ENCODE measurements at regions not wholly inside any gene's neighbourhood (a gene's known extent, or its start where the extent isn't known, plus 50 kb on each side); places are given as distances from the start of the nearest gene placed in this dataset.

DNA sequence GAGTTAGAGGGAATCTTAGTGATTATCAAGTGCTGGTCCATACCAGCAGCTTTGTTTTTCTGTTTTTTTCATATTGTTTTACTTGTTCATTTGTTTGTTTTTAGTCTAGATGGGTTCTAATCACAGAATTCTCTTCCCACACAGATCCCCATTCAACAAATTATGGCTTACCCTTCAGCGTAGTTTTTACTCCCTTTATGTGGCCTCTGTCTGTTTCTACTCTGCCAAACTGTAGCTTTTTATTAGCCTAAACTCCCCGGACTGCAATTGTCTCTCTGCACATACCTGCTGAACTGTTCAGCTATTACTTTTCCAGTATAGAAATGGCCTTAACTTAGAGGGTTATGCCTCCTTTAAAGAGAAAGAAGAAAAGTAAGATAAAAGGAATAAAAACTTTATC lies 348.5 kb downstream of the TGFB2 start:
- no peak for DNase-seq (ENCODE audit: low read depth)
- H3K4me3 ChIP-seq (ENCODE audit: low read depth, low read length) = no peak overlapping the region
- TF ChIP-seq, protein P1, sequence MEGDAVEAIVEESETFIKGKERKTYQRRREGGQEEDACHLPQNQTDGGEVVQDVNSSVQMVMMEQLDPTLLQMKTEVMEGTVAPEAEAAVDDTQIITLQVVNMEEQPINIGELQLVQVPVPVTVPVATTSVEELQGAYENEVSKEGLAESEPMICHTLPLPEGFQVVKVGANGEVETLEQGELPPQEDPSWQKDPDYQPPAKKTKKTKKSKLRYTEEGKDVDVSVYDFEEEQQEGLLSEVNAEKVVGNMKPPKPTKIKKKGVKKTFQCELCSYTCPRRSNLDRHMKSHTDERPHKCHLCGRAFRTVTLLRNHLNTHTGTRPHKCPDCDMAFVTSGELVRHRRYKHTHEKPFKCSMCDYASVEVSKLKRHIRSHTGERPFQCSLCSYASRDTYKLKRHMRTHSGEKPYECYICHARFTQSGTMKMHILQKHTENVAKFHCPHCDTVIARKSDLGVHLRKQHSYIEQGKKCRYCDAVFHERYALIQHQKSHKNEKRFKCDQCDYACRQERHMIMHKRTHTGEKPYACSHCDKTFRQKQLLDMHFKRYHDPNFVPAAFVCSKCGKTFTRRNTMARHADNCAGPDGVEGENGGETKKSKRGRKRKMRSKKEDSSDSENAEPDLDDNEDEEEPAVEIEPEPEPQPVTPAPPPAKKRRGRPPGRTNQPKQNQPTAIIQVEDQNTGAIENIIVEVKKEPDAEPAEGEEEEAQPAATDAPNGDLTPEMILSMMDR (IDR thresholded peaks at IDR 0.05; ENCODE audit: low read depth, low read length, missing control alignments) = no peak

DNA sequence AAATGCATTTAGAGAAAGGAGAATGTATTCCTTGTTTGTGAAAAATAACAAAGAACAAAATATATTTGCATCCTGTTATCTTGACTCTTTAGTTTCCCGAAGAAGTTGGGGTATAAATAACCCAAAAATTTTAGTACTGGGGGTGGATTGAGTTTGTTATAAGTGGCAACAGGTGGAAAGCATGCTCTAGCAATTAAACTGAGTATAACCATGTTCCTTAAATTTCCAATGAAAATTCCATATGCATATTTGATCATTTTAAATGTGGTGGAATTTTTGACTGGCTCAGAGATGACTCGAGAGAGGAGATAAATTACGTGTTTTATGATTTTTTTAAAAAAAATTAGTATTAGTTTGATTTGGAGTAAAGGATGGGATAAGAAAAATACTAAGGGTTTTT lies 348.9 kb downstream of the TGFB2 start:
- H3K4me3 ChIP-seq (ENCODE audit: low read depth, low read length) = no peak overlapping the region
- no peak for DNase-seq (ENCODE audit: low read depth)
- TF ChIP-seq, protein P1 (IDR thresholded peaks at IDR 0.05; ENCODE audit: low read depth, low read length, missing control alignments) = no peak

DNA sequence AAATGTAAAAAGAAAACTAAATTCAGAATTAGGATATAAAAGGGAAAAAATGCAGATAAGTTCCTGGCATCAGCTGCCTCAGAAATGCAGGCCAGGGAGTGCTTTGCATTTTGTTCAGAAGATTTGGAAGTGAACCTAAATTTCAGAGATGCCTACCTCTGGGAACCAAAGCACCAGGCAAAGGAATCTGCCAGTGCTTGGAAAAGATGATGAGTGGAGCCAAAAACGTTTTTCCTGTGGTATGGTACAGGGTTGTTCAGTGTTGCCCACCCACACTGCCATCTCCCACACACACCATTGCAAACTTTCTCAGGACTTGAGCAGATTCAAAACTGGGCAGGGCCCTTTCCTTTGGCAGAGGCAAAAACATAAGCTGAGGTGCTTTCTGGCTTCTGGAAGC lies 349.5 kb downstream of the TGFB2 start:
- DNase-seq (ENCODE audit: low read depth) = no peak
- TF ChIP-seq, protein P1 (IDR thresholded peaks at IDR 0.05; ENCODE audit: low read depth, low read length, missing control alignments) = no peak
- H3K4me3 ChIP-seq (ENCODE audit: low read depth, low read length) = no peak overlapping the region

DNA sequence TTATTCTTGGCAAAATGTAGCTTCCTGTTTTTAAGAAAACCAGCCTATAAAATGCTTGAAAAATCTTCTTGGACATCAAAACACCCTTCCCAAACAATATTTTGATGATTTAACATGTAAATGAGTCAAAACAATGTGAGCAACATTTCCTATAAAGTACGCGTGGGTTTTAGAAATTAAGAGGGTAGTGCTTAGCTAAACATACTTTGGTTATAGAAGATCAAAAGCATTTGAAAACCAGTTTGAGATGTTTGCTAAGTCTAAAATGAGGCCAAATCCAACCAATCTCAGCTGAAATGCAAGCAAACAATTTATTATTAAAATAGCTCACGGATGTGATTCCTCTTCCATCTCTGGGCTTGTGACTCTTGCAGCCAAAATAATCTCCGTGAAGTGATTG lies 350.4 kb downstream of the TGFB2 start:
- TF ChIP-seq, protein P1 (IDR thresholded peaks at IDR 0.05; ENCODE audit: low read depth, low read length, missing control alignments) = no peak
- no peak overlapping the region for H3K4me3 ChIP-seq (ENCODE audit: low read depth, low read length)

DNA sequence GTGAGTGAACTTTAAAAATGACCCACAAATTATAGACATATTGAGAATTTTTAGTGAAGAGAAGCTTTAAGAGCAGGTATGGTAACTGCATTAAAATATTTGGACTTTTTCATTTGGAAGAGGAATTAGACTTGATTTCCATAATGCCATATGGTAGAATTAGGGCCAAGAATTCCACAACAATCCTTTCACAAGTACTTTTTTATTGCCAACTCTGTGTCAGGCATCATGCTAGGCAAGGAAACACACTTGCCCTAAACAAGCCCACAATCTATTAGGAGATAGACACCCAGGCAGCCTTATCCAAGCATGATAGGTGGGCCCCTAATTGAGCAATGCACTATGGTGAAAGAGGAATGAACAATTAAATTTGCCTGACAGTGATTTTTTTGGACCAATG lies 353.0 kb downstream of the TGFB2 start:
- no peak overlapping the region for H3K4me3 ChIP-seq (ENCODE audit: low read depth, low read length)
- TF ChIP-seq, protein P1 (IDR thresholded peaks at IDR 0.05; ENCODE audit: low read depth, low read length, missing control alignments) = no peak
- DNase-seq (ENCODE audit: low read depth) = no peak

More for the DNA sequence above, 350.4 kb downstream of the TGFB2 start:
- DNase-seq (ENCODE audit: low read depth) = no peak

DNA sequence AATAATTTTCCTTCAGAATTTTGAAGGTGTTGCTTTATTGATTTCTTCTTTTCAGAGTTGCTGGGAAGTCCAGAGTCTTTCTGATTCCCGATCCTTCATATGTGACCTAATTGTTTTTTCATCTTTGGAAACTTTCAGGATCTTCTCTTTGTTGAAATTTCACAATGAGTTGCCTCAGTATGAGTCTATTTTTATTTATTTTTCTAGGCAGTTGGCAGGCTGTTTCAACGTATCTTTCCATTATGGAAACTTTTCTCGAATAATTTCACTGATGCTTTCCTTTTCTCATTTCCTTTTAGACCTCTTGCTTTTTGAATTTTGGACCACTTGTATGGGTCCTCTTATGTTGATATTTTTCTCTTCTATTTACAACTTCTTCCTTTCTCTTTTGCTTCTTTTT lies 354.3 kb downstream of the TGFB2 start:
- TF ChIP-seq, protein P1 (IDR thresholded peaks at IDR 0.05; ENCODE audit: low read depth, low read length, missing control alignments) = no peak
- no peak overlapping the region for H3K4me3 ChIP-seq (ENCODE audit: low read depth, low read length)

DNA sequence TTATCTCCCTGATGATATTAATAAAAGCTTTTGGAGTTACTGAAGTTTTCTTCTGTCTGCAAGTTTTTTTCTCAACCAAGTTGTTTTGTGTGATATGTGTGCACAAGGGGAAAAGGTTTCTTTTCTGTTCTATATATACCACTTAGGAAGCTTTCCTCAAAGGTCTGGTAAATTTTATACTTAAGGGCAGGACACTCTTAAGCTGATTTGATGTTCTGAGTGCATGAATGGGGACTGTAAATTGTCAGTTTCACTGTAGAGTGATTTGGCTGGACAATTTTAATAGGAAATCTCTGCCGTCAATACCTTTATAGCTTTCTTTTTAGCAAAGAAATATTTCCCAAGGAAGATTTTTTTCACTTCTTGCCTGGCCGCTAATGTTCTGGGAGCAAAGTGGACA lies 354.7 kb downstream of the TGFB2 start:
- TF ChIP-seq, protein P1 (IDR thresholded peaks at IDR 0.05; ENCODE audit: low read depth, low read length, missing control alignments) = no peak
- H3K4me3 ChIP-seq (ENCODE audit: low read depth, low read length) = no peak overlapping the region
- no peak for DNase-seq (ENCODE audit: low read depth)

More for the DNA sequence above, 354.3 kb downstream of the TGFB2 start:
- no peak for DNase-seq (ENCODE audit: low read depth)

All from GM12864 (cell line).